ENCODE measurements at regions not wholly inside any gene's neighbourhood (a gene's known extent, or its start where the extent isn't known, plus 50 kb on each side); places are given as distances from the start of the nearest gene placed in this dataset.

DNA sequence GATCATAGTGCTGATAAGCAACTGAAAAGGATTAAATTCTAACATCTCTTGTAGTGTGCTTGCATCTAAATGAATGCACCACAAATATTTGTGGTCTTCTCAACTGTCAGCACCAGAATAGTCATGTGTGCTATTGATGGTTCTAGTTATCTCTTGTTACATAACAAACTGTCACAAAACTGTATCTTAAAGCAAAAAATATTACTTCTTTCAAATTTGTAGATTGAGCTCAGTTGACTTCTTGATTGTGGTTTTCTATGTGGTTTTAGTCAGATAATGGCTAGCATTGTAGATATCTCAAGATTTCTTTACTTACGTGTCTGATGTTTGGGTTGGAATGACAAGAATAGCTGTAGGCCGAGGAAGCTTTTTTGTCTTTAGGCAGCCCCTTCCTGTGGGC is 431.3 kb downstream of the SLITRK6 start:
- Histone ChIP-seq H3K4me1 (ENCODE audit: control insufficient read depth, insufficient read depth, low read length) (no peaks in the 10 kb centered on the region), H3K4me3 (ENCODE audit: low read length in 2 of 2) (no peak overlapping the region), H3K27me3 (ENCODE audit: control insufficient read depth in 1 of 2, insufficient read depth in 2 of 2, low read length in 2 of 2) (no peaks in the 10 kb centered on the region), H3K36me3 (ENCODE audit: control insufficient read depth in 2 of 2, insufficient read depth in 2 of 2, low read length in 2 of 2) (no peaks in the 10 kb centered on the region), H3K9ac (ENCODE audit: low read length in 2 of 2) (no peak overlapping the region), H3K27ac (ENCODE audit: low read length) (no peak overlapping the region), H3K9me3 (ENCODE audit: control insufficient read depth in 2 of 2, low read length in 2 of 2) (no peaks in the 10 kb centered on the region)

DNA sequence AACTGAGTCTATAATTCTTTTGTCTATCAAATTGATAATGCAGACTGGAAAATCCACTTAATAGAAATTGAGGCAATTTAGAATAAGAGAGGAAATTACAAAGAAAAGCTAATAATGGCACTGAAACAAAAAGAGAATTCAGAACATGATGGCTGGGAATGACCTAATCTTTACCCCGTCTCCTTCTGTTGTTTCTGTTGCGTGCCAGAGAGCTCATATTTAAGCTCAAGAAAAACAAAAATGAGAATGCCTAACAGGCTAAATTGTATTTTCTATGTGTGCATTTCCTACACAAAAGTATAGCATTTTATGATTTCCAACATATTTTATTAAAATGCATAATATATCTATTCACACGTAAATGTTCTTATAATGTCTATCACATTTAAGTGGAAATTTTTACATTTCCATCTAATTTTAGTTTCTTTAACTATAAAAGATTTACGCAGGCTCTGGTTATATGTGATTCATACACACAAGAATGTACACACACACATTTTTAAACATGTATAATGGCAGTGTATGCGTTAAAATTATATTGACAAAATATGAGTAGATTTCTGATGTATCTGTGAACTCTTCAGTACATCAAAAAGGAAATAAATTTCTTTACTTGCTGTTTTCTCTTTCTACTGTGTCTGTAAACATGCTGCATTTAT is 432.3 kb downstream of the SLITRK6 start:
- Histone ChIP-seq H3K36me3 (ENCODE audit: control insufficient read depth in 2 of 2, insufficient read depth in 2 of 2, low read length in 2 of 2) (no peaks in the 10 kb centered on the region), H3K27me3 (ENCODE audit: control insufficient read depth in 1 of 2, insufficient read depth in 2 of 2, low read length in 2 of 2) (no peaks in the 10 kb centered on the region), H3K4me1 (ENCODE audit: control insufficient read depth, insufficient read depth, low read length) (no peaks in the 10 kb centered on the region), H3K9ac (ENCODE audit: low read length in 2 of 2) (no peak overlapping the region), H3K27ac (ENCODE audit: low read length) (no peak overlapping the region), H3K4me3 (ENCODE audit: low read length in 2 of 2) (no peak overlapping the region), H3K9me3 (ENCODE audit: control insufficient read depth in 2 of 2, low read length in 2 of 2) (no peaks in the 10 kb centered on the region)

DNA sequence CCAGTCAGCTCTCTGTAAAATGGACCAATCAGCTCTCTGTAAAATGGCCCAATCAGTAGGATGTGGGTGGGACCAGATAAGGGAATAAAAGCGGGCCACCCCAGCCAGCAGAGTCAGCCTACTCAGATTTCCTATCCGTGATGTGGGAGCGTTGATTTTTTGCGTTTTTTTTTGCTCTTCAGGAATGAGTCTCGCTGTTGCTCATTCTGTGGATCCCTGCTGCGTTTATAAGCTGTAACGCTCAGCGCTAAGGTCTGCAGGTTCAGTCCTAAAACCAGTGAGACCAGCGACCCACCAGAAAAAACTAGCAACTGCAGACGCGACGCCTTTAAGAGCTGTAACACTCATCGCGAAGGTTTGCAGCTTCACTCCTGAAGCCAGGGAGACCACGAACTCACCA is 435.7 kb downstream of the SLITRK6 start:
- Histone ChIP-seq H3K9me3 (ENCODE audit: control insufficient read depth in 2 of 2, low read length in 2 of 2) (no peaks in the 10 kb centered on the region), H3K36me3 (ENCODE audit: control insufficient read depth in 2 of 2, insufficient read depth in 2 of 2, low read length in 2 of 2) (no peaks in the 10 kb centered on the region), H3K4me1 (ENCODE audit: control insufficient read depth, insufficient read depth, low read length) (no peaks in the 10 kb centered on the region), H3K27ac (ENCODE audit: low read length) (no peak overlapping the region), H3K9ac (ENCODE audit: low read length in 2 of 2) (no peak overlapping the region), H3K27me3 (ENCODE audit: control insufficient read depth in 1 of 2, insufficient read depth in 2 of 2, low read length in 2 of 2) (no peaks in the 10 kb centered on the region), H3K4me3 (ENCODE audit: low read length in 2 of 2) (no peak overlapping the region)

DNA sequence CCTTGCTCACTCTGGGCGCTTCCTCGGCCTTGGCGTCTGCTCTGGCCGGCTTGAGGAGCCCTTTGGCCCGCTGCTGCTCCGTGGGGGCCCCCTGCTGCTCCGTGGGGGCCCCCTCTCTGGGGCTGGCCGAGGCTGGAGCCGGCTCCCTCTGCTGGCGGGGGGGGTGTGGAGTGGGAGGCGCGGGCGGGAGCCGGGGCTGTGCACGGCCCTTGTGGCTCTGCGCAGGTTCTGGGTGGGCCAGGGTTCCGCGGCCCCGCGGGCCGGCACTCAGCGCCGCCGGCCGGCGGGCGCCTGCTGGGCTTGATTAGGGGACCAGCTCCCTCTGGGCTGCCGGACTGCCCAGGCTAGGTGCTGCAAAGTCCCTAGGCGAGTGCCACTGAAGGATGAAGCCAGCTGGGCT is 436.2 kb downstream of the SLITRK6 start:
- H3K9me3 ChIP-seq (ENCODE audit: control insufficient read depth in 2 of 2, low read length in 2 of 2): no peaks in the 10 kb centered on the region
- no peak overlapping the region for H3K4me3 ChIP-seq (ENCODE audit: low read length in 2 of 2)
- no peaks in the 10 kb centered on the region for H3K27me3 ChIP-seq (ENCODE audit: control insufficient read depth in 1 of 2, insufficient read depth in 2 of 2, low read length in 2 of 2)
- no peak overlapping the region for H3K9ac ChIP-seq (ENCODE audit: low read length in 2 of 2)
- no peaks in the 10 kb centered on the region for H3K4me1 ChIP-seq (ENCODE audit: control insufficient read depth, insufficient read depth, low read length)
- H3K27ac ChIP-seq (ENCODE audit: low read length): no peak overlapping the region
- no peaks in the 10 kb centered on the region for H3K36me3 ChIP-seq (ENCODE audit: control insufficient read depth in 2 of 2, insufficient read depth in 2 of 2, low read length in 2 of 2)

DNA sequence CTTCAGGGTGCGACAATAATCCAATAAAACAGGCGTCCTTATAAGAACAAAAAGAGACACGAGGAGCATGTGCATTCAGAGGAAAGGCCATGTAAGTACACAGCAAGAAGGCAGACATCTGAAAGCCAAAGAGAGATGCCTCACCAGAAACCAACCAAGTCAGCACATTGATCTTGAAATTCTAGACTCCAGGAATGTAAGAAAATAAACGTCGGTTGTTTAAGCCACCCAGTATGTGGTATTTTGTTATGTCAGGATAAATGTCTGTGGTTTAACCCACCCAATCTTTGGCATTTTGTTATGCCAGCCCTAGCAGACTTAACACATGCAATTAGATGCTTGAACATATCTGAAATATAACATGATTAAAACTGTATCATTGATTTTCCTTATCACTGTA is 452.0 kb downstream of the SLITRK6 start:
- H3K36me3 ChIP-seq (ENCODE audit: control insufficient read depth in 2 of 2, insufficient read depth in 2 of 2, low read length in 2 of 2): no peaks in the 10 kb centered on the region
- no peaks in the 10 kb centered on the region for H3K4me1 ChIP-seq (ENCODE audit: control insufficient read depth, insufficient read depth, low read length)
- no peaks in the 10 kb centered on the region for H3K27me3 ChIP-seq (ENCODE audit: control insufficient read depth in 1 of 2, insufficient read depth in 2 of 2, low read length in 2 of 2)
- no peaks in the 10 kb centered on the region for H3K9me3 ChIP-seq (ENCODE audit: control insufficient read depth in 2 of 2, low read length in 2 of 2)
- H3K27ac ChIP-seq (ENCODE audit: low read length): no peak overlapping the region
- H3K4me3 ChIP-seq (ENCODE audit: low read length in 2 of 2): no peak overlapping the region
- no peak overlapping the region for H3K9ac ChIP-seq (ENCODE audit: low read length in 2 of 2)

DNA sequence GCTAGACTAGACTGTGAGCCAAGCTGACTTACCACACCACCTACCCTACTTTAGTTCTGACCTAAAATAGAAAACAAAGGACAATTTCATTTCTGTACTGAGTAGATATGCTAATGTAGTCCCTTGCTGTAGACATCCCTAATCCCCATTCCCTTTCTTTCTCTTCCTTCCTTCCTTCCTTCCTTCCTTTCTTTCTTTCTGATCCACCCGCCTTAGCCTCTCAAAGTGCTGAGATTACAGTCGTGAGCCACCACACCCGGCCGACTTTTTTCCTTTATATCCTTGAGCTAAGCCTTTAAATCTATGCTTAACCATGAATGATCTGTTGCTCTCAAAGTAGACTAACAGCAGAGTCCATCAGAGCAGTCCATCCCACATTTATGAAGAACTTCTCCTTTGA is 465.0 kb downstream of the SLITRK6 start:
- Histone ChIP-seq H3K4me1 (ENCODE audit: control insufficient read depth, insufficient read depth, low read length) (no peaks in the 10 kb centered on the region), H3K36me3 (ENCODE audit: control insufficient read depth in 2 of 2, insufficient read depth in 2 of 2, low read length in 2 of 2) (no peaks in the 10 kb centered on the region), H3K4me3 (ENCODE audit: low read length in 2 of 2) (no peak overlapping the region), H3K27me3 (ENCODE audit: control insufficient read depth in 1 of 2, insufficient read depth in 2 of 2, low read length in 2 of 2) (no peaks in the 10 kb centered on the region), H3K9me3 (ENCODE audit: control insufficient read depth in 2 of 2, low read length in 2 of 2) (no peaks in the 10 kb centered on the region), H3K9ac (ENCODE audit: low read length in 2 of 2) (no peak overlapping the region), H3K27ac (ENCODE audit: low read length) (no peak overlapping the region)

DNA sequence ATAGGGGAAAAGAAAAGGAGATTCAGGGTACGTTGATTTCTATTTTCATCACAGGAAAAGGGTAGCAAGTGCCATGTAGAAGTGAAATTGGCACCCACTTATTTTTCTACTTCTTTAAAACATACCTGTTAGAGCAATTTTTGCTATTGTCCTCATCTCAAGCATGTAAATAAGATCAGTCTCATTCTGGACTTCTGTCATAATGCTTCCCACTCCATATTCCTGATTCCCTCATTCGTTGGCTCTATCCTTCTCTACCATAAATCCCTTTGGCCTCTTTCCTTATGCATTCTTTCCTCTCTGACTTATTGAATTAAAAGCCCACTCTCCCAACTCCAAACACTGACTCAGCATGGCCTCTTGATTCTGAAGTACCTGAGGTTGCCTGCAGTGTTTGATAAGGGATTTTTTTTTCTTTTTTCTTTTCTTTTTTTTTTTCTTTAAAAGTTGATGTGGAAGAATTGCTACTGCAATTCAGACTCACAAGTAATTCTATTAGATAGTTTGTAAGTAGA is 465.7 kb downstream of the SLITRK6 start:
- H3K4me3 ChIP-seq (ENCODE audit: low read length in 2 of 2): no peak overlapping the region
- no peaks in the 10 kb centered on the region for H3K4me1 ChIP-seq (ENCODE audit: control insufficient read depth, insufficient read depth, low read length)
- no peaks in the 10 kb centered on the region for H3K27me3 ChIP-seq (ENCODE audit: control insufficient read depth in 1 of 2, insufficient read depth in 2 of 2, low read length in 2 of 2)
- no peaks in the 10 kb centered on the region for H3K36me3 ChIP-seq (ENCODE audit: control insufficient read depth in 2 of 2, insufficient read depth in 2 of 2, low read length in 2 of 2)
- H3K9me3 ChIP-seq (ENCODE audit: control insufficient read depth in 2 of 2, low read length in 2 of 2): no peaks in the 10 kb centered on the region
- no peak overlapping the region for H3K27ac ChIP-seq (ENCODE audit: low read length)
- no peak overlapping the region for H3K9ac ChIP-seq (ENCODE audit: low read length in 2 of 2)

DNA sequence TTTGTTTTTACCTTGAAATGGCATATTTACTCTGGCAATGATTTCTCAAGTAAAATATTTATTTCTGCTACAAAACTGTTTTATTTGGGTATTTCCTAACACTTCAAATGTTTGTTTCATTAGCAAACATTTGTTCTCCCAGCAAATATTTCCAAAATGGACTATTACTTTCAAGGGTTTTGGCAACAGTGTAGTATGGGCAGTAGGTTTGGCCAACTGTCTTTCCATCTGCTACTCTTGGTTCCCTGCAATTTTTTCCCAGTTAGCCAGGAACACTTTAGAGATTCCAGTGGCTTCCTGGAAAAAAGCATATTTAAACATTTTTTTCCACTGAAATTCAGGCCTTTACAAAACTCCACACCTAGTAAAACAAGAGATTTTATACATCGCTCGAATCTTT is 466.6 kb downstream of the SLITRK6 start:
- no peak overlapping the region for H3K9ac ChIP-seq (ENCODE audit: low read length in 2 of 2)
- H3K27me3 ChIP-seq (ENCODE audit: control insufficient read depth in 1 of 2, insufficient read depth in 2 of 2, low read length in 2 of 2): no peaks in the 10 kb centered on the region
- no peak overlapping the region for H3K27ac ChIP-seq (ENCODE audit: low read length)
- no peaks in the 10 kb centered on the region for H3K36me3 ChIP-seq (ENCODE audit: control insufficient read depth in 2 of 2, insufficient read depth in 2 of 2, low read length in 2 of 2)
- H3K9me3 ChIP-seq (ENCODE audit: control insufficient read depth in 2 of 2, low read length in 2 of 2): no peaks in the 10 kb centered on the region
- H3K4me1 ChIP-seq (ENCODE audit: control insufficient read depth, insufficient read depth, low read length): no peaks in the 10 kb centered on the region
- H3K4me3 ChIP-seq (ENCODE audit: low read length in 2 of 2): no peak overlapping the region

DNA sequence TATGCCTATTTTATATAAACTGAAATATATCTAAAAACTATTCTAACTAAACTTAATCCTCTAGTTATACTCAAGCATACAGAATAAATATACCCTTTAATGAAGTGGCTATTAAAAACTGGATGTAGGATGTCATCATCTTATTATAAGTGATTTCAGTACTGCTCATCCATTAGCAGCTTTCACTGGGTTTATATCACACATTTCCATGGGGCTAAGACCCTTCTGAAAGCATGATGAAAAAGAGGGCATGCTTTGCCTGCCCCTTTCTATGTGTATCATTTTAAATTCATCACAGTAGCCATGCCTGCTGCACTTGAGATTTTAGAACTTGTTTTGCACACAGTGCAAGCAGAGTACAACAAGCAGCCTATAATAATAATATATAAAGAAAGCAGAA is 477.5 kb downstream of the SLITRK6 start:
- no peak overlapping the region for H3K9ac ChIP-seq (ENCODE audit: low read length in 2 of 2)
- no peaks in the 10 kb centered on the region for H3K9me3 ChIP-seq (ENCODE audit: control insufficient read depth in 2 of 2, low read length in 2 of 2)
- no peak overlapping the region for H3K27ac ChIP-seq (ENCODE audit: low read length)
- no peak overlapping the region for H3K4me3 ChIP-seq (ENCODE audit: low read length in 2 of 2)
- no peaks in the 10 kb centered on the region for H3K36me3 ChIP-seq (ENCODE audit: control insufficient read depth in 2 of 2, insufficient read depth in 2 of 2, low read length in 2 of 2)
- H3K27me3 ChIP-seq (ENCODE audit: control insufficient read depth in 1 of 2, insufficient read depth in 2 of 2, low read length in 2 of 2): no peaks in the 10 kb centered on the region
- no peaks in the 10 kb centered on the region for H3K4me1 ChIP-seq (ENCODE audit: control insufficient read depth, insufficient read depth, low read length)

DNA sequence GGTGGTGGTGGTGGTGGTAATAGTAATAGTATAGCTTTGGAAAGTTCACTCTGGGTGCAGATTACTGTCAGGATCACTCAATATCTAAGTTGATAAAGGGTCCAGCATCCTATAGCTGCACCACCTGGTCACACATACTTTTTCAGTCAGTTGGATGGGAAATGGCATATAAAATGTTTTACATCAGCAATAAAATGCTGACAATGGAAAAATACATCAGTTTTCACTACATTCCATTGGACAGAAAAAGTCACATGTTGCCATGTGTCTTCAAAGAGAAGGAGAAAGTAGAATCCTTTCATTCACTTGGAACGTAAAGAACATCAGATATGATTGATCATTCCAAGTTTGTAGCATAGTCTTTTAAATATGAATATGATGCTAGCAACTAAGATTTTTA is 481.4 kb downstream of the SLITRK6 start:
- Histone ChIP-seq H3K9ac (ENCODE audit: low read length in 2 of 2) (no peak overlapping the region), H3K27ac (ENCODE audit: low read length) (no peak overlapping the region), H3K9me3 (ENCODE audit: control insufficient read depth in 2 of 2, low read length in 2 of 2) (no peaks in the 10 kb centered on the region), H3K4me1 (ENCODE audit: control insufficient read depth, insufficient read depth, low read length) (no peaks in the 10 kb centered on the region), H3K36me3 (ENCODE audit: control insufficient read depth in 2 of 2, insufficient read depth in 2 of 2, low read length in 2 of 2) (no peaks in the 10 kb centered on the region), H3K4me3 (ENCODE audit: low read length in 2 of 2) (no peak overlapping the region), H3K27me3 (ENCODE audit: control insufficient read depth in 1 of 2, insufficient read depth in 2 of 2, low read length in 2 of 2) (no peaks in the 10 kb centered on the region)

DNA sequence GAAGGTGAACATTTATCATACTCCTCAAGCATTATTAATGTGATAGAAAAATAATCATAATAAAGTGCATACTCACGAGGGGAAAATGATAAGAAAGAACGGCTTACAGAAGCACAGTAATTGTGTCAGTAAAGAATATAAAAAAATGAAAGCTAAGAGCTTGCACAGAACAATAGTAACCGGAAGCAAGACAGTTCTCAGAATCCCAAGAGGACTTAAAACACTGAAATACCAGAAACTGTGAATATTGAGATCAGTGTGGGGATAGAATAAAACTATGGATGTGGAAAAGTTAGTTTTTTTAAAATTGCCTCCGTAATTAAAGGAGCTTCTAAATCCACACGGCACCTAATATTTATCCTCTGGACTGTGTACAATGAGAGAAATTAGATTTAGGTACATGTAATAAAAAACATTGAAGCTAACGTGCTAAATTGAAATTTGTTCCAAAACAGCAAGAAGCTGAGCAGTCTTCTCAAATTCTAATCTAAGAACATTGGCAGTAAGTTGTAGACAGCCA is 482.7 kb downstream of the SLITRK6 start:
- H3K27ac ChIP-seq (ENCODE audit: low read length): no peak overlapping the region
- H3K36me3 ChIP-seq (ENCODE audit: control insufficient read depth in 2 of 2, insufficient read depth in 2 of 2, low read length in 2 of 2): no peaks in the 10 kb centered on the region
- H3K27me3 ChIP-seq (ENCODE audit: control insufficient read depth in 1 of 2, insufficient read depth in 2 of 2, low read length in 2 of 2): no peaks in the 10 kb centered on the region
- no peak overlapping the region for H3K4me3 ChIP-seq (ENCODE audit: low read length in 2 of 2)
- H3K9ac ChIP-seq (ENCODE audit: low read length in 2 of 2): no peak overlapping the region
- no peaks in the 10 kb centered on the region for H3K9me3 ChIP-seq (ENCODE audit: control insufficient read depth in 2 of 2, low read length in 2 of 2)
- no peaks in the 10 kb centered on the region for H3K4me1 ChIP-seq (ENCODE audit: control insufficient read depth, insufficient read depth, low read length)

Data from stomach smooth muscle (tissue), 2 donors.